Epithelial cell of esophagus (primary cell): ENCODE measurements at regions not wholly inside any gene's neighbourhood (a gene's known extent, or its start where the extent isn't known, plus 50 kb on each side); places are given as distances from the start of the nearest gene placed in this dataset.
A peak's percentile ranks its signal among the peaks of the same experiment; 100 is the strongest.

Experiments
- DNase-seq: peaks from one replicate; pipeline ENCODE4 v3.0.0; 2010; ENCODE audit warnings: low read depth
- H3K4me3 ChIP-seq: 2 replicates; pipeline ENCODE4 v1.5.1; 2011; ENCODE audit warnings: mild to moderate bottlenecking, low read length, control low read depth
- TF ChIP-seq, protein P1 (sequence below): IDR thresholded peaks from 2 replicates; pipeline ENCODE4 v1.5.1; 2011; ENCODE audit warnings: low read depth, mild to moderate bottlenecking, low read length, control low read depth, inconsistent platforms; ENCODE audit not compliant: insufficient read depth; ENCODE audit errors: missing control alignments

- no peak overlapping the region for H3K4me3 ChIP-seq
- TF ChIP-seq, protein P1, sequence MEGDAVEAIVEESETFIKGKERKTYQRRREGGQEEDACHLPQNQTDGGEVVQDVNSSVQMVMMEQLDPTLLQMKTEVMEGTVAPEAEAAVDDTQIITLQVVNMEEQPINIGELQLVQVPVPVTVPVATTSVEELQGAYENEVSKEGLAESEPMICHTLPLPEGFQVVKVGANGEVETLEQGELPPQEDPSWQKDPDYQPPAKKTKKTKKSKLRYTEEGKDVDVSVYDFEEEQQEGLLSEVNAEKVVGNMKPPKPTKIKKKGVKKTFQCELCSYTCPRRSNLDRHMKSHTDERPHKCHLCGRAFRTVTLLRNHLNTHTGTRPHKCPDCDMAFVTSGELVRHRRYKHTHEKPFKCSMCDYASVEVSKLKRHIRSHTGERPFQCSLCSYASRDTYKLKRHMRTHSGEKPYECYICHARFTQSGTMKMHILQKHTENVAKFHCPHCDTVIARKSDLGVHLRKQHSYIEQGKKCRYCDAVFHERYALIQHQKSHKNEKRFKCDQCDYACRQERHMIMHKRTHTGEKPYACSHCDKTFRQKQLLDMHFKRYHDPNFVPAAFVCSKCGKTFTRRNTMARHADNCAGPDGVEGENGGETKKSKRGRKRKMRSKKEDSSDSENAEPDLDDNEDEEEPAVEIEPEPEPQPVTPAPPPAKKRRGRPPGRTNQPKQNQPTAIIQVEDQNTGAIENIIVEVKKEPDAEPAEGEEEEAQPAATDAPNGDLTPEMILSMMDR = no peak
- no peak for DNase-seq
Measured at GRCh38 chr10:61232780-61233179, 220.4 kb downstream of the TMEM26 start.

DNA sequence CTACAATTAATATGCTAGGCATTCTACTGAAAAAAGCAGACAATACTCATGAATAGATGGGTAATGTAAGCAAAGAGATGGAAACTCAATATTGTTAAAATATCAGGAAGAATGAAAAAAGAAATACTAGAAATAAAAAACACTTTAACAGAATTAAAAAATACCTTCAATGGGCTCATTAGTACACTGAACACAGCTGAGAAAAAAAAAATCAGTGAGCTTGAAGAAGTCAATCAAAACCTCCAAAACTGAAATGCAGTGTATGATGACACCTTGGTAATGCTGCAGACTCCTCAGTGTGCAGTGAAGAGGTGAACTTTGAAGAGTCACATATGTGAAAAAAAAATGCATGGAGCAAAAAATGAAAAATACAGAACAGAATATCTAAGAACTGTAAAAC lies 227.2 kb downstream of the TMEM26 start:
- no peak overlapping the region for H3K4me3 ChIP-seq
- TF ChIP-seq, protein P1 = no peak
- no peak for DNase-seq

DNA sequence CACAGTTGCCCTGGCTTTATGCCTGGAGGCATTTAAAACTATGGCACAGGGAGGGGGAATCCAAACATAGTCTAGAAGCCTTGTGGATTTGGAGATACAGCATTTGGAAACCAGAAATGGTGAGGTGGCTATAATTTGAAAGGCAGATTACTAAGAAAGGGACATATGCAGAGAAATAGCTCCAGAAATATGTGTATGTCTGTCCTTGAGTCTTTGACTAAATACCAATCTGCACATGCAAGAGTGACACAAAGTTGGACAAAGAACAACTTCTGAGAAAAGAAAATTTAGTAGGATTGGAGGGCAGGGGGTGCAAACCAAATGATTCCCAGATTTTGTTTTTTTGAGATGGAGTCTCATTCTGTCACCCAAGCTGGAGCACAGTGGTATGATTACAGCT lies 229.6 kb downstream of the TMEM26 start:
- TF ChIP-seq, protein P1 = no peak
- no peak overlapping the region for H3K4me3 ChIP-seq
- DNase-seq = no peak

GRCh38 chr10:61219696-61220095 lies 233.5 kb downstream of the TMEM26 start:
- TF ChIP-seq, protein P1 = no peak
- H3K4me3 ChIP-seq = no peak overlapping the region
- no peak for DNase-seq

GRCh38 chr10:61217851-61218565 lies 235.2 kb downstream of the TMEM26 start:
- TF ChIP-seq, protein P1 = no peak

GRCh38 chr10:61215246-61215645 lies 237.9 kb downstream of the TMEM26 start:
- TF ChIP-seq, protein P1 = no peak
- no peak for DNase-seq
- H3K4me3 ChIP-seq = no peak overlapping the region

More at GRCh38 chr10:61217851-61218565, 235.2 kb downstream of the TMEM26 start:
- DNase-seq = no peak
- H3K4me3 ChIP-seq = no peak overlapping the region

DNA sequence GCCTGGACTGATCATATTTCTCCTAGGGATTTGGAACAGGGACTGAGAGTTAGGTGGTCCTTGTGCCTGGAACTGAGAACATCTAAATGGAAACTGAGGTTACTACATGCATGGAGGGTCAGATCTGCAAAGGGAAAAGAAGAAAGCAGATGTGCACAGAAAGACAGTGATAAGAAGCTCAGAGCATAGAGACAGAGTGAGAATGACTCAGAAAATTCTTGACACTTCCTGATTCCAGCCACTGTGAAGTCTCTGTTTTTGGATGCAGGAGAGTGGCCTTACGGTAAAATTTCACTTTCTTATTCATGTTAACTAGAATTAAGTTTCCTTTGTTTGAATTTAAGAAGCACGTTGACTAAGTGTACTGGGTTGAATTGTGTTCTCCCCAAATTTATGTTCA lies 241.7 kb downstream of the TMEM26 start:
- peak; percentile 2 for DNase-seq
- no peak overlapping the region for H3K4me3 ChIP-seq
- TF ChIP-seq, protein P1 = no peak
